GM06990 (cell line): ENCODE measurements at regions not wholly inside any gene's neighbourhood (a gene's known extent, or its start where the extent isn't known, plus 50 kb on each side); places are given as distances from the start of the nearest gene placed in this dataset.

Source experiments
- DNase-seq: peaks from one replicate; pipeline ENCODE4 v3.0.0-alpha.2; 2011; ENCODE audit not compliant: insufficient read length; ENCODE audit errors: extremely low read depth
- H3K27me3 ChIP-seq: replicated peaks from 2 replicates; pipeline ENCODE4 v1.6.0; 2011; ENCODE audit warnings: low read length; ENCODE audit not compliant: control insufficient read depth, insufficient read depth
- H3K36me3 ChIP-seq: 2 replicates; pipeline ENCODE4 v1.5.1; 2011; ENCODE audit warnings: low read length; ENCODE audit not compliant: control insufficient read depth, insufficient read depth
- H3K4me3 ChIP-seq: replicated peaks from 2 replicates; pipeline ENCODE4 v1.5.1; 2011; ENCODE audit warnings: low read depth, mild to moderate bottlenecking, control low read depth, low read length
- CTCF ChIP-seq: IDR thresholded peaks from 2 replicates; pipeline ENCODE4 v1.5.1; 2011; ENCODE audit warnings: low read length, control low read depth, mild to moderate bottlenecking, inconsistent platforms; ENCODE audit not compliant: insufficient read depth, poor library complexity, severe bottlenecking

DNA sequence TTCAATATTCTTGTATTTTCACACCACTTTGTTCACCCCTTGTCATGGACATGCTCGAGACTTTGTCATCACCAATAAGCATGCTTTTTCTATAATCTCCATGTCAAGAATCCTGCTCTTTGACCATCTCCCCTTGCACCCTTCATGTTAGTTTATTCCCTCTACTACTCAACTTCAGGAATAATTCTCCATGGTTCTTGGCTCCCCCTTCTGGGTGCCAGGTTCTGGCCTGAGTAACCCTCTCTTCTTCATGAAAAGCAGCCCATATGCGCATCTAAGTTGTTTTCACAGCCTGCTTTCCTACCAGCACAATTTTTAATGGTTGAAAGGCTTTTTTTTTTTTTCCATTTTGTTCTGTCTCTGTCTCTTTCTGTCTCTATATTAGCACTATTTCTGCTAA is 160.7 kb downstream of the LEPR start:
- Histone ChIP-seq H3K36me3 (no peaks in the 10 kb centered on the region), H3K27me3 (no peaks in the 10 kb centered on the region; the same call in 1 of the 2 replicates), H3K4me3 (no peak overlapping the region)
- DNase-seq: no peak
- TF ChIP-seq CTCF: no peak

GRCh38 chr1:65584399-65584798 is 163.9 kb downstream of the LEPR start:
- Histone ChIP-seq H3K27me3 (no peaks in the 10 kb centered on the region; the same call in 1 of the 2 replicates), H3K36me3 (no peaks in the 10 kb centered on the region), H3K4me3 (no peak overlapping the region)
- DNase-seq: no peak
- no peak for TF ChIP-seq CTCF

- no peaks in the 10 kb centered on the region for H3K27me3 ChIP-seq
- H3K36me3 ChIP-seq: no peaks in the 10 kb centered on the region
- no peak for DNase-seq
- H3K4me3 ChIP-seq: no peak overlapping the region
- TF ChIP-seq CTCF: no peak
Observed at GRCh38 chr1:65590279-65590678, 169.8 kb downstream of the LEPR start.

DNA sequence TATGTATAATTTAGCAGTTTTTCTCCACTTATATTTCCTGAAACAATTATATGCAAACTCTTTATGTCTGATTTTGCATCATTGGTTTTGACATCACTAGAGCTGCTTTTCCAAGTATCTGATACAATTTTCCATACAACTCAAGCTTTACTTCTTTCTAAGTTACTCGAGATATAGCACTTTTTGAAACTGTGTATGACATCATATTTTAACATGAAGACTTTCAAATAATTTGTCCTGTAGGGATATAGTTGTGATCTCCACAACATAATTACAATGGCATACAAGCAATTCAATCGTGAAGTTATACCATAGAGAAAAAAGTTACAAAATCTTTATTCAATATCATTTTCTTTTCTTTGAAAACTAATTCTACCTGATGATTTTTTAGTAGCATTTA is 173.0 kb downstream of the LEPR start:
- no peak for DNase-seq
- H3K36me3 ChIP-seq: no peaks in the 10 kb centered on the region
- no peak overlapping the region for H3K4me3 ChIP-seq
- no peak for TF ChIP-seq CTCF
- H3K27me3 ChIP-seq: no peaks in the 10 kb centered on the region

DNA sequence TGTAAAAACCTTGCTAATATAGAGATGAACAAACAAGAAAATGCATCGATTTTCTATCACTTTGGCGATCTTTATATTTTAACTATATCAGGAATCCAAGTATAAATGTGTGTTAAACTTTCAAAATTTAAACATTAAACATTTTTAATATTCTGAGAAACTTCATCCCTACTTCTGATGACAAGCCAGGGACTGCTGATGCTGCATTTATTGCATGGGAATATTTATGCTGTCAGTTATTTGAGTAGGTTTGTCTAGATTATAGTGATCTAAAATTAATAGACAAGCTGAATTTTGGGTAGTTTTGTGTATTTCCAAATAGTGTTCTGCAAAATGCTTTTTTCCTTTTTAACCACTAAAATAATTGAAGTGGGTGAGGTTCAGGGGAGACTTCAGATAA is 175.3 kb downstream of the LEPR start:
- Histone ChIP-seq H3K36me3 (no peaks in the 10 kb centered on the region), H3K27me3 (no peaks in the 10 kb centered on the region), H3K4me3 (no peak overlapping the region)
- no peak for DNase-seq
- TF ChIP-seq CTCF: no peak

GRCh38 chr1:65596768-65597167 is 176.3 kb downstream of the LEPR start:
- no peak for DNase-seq
- no peak for TF ChIP-seq CTCF
- Histone ChIP-seq H3K27me3 (no peaks in the 10 kb centered on the region), H3K36me3 (no peaks in the 10 kb centered on the region), H3K4me3 (no peak overlapping the region)
